Gastroesophageal sphincter (tissue), 4 donors: ENCODE measurements at regions not wholly inside any gene's neighbourhood (a gene's known extent, or its start where the extent isn't known, plus 50 kb on each side); places are given as distances from the start of the nearest gene placed in this dataset.
A peak's percentile ranks its signal among the peaks of the same experiment; 100 is the strongest.

Experiments used
- ATAC-seq: fragments of 150-250 bp; one replicate; pipeline ENCODE4 v1.9.1; 2016; ENCODE audit warnings: mild to moderate bottlenecking, moderate library complexity
- H3K27ac ChIP-seq, 4 donors: fragments of 200-600 bp; sonication (generic) in 3 of 4; 1 replicate in 3 of 4; 2 replicates in 1 of 4; pipeline ENCODE4 v1.5.1; 2016 to 2019
- H3K27me3 ChIP-seq: fragments of 200-600 bp; sonication (generic); one replicate; pipeline ENCODE4 v1.5.1; 2019
- H3K36me3 ChIP-seq, 2 donors: fragments of 200-600 bp; sonication (generic); one replicate each; pipeline ENCODE4 v1.5.1; 2019; ENCODE audit warnings: control low read depth in 1 of 2
- H3K4me1 ChIP-seq, 3 donors: fragments of 200-600 bp; sonication (generic); 1 replicate in 2 of 3; 2 replicates in 1 of 3; pipeline ENCODE4 v1.5.1; 2016 to 2019; ENCODE audit warnings: control low read depth in 2 of 3
- H3K4me3 ChIP-seq, 2 donors: fragments of 200-600 bp; sonication (generic); one replicate each; pipeline ENCODE4 v1.5.1; 2019; ENCODE audit warnings: mild to moderate bottlenecking in 1 of 2, moderate library complexity in 1 of 2
- H3K9me3 ChIP-seq, 3 donors: fragments of 200-600 bp; sonication (generic); one replicate each; pipeline ENCODE4 v1.5.1; 2017 to 2019; ENCODE audit warnings: control low read depth in 2 of 3
- EP300 ChIP-seq: sonication (generic); formaldehyde crosslinking; IDR thresholded peaks from one replicate; pipeline ENCODE4 v1.6.1; 2017; ENCODE audit warnings: antibody characterized with exemption, mild to moderate bottlenecking
- POLR2A ChIP-seq, 2 donors: fragments of 450-650 bp; IDR thresholded peaks; one replicate each; pipeline ENCODE4 v1.6.1; 2017; ENCODE audit warnings: antibody characterized with exemption in 2 of 2, mild to moderate bottlenecking in 2 of 2, moderate library complexity in 1 of 2
- POLR2AphosphoS5 ChIP-seq: sonication (generic); formaldehyde crosslinking; IDR thresholded peaks from one replicate; pipeline ENCODE4 v1.6.1; 2017; ENCODE audit warnings: antibody characterized with exemption
- WGBS, 2 donors: methylation state at CpG; one replicate each; pipeline ENCODE4 v1.1.5; 2018; ENCODE audit warnings: low coverage in 1 of 2; 5-methylcytosine and 5-hydroxymethylcytosine counted together
- TF ChIP-seq, protein P1 (sequence below), 4 experiments: fragments of 200-600 bp in 2 of 4; fragments of 450-650 bp in 2 of 4; sonication (generic) in 1 of 4; IDR thresholded peaks; one replicate each; pipeline ENCODE4 v1.5.1; 2017 to 2019; ENCODE audit warnings: antibody characterized with exemption in 4 of 4, mild to moderate bottlenecking in 2 of 4, moderate library complexity in 2 of 4

DNA sequence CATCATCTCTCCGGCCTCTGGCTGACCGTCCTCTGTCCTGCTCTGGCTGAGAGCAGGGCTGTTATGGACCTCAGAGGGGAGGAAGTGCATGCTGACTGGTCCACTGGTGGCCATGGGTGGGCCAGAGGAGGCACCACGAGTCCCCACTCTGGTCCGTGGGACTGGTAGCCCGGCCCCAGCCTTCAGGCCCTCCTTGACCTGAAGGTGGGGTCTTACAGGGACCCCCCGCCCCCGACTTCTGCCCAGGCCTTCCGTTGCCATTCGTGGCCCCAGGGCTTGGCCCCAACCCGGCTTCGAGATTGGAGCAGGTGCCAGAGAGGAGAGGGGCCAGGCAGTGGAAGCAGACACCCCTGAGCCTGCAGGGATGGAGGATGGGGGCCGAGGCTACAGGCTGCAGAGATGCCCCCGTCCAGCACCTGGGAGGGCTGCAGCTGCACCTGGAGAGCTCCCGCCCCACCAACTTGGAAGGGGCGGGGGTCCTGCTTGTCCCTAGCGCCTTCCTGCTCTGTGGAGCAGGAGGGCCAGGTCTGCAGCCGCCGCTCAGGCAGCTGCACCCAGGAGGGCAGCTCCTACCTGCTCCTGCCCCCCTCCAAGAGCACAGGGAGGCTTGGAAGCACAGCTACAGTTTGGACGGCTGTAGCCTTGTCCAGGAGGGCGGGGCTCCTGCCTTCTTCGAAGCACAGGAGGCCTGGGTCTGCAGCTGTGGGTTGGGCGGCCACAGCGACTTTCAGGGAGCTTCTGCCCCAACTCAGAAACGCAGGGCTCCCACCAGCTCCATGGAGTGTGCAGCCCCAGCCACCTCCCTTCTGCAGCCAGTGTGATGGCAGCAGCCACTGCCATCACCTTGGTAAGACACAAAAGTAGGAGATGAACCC is 142.5 kb downstream of the KLF13 start:
- 70% methylated on average over 2 of the region's 24 CpGs; no CpG with 5 or more reads in 1 of the 2 donors for WGBS, 2 donors

DNA sequence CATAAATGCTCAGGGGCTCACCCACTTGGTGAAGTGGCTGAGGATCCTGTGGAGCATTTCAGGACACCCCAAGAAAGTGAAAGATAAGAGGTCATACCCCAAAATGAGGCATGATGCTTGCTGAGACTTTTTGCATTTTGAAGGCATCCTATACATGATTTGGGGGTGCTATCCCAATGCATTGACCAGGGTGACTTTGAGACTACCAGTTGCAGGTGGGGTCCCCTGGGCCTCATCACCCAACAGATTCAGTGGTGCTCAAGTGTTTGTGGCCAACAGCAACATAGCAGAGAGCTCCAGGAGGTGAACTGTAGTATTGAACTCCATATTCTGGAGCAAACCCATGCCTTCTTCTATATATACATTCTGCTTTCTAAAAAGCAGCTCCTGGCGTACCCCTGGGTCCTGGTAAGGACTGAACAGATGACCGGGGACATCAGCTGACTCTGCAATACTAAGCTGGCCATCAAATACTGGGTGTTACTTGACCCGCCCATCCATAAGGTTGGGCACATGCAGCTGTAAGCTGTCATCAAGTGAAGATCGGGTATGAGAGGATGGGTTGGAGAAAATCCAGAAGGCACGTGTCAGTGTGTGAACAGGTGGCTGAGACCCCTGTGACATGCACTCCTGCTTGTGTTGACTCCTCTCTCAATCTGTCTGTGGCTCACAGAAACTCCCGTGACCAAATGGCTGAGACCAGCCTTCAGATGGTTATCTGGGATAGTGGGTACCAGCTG is 143.3 kb downstream of the KLF13 start:
- Histone ChIP-seq H3K4me3 (no peak overlapping the region), H3K27ac (no peak overlapping the region), H3K36me3 (no peaks in the 10 kb centered on the region), H3K9me3 (no peaks in the 10 kb centered on the region), H3K4me1 (no peaks in the 10 kb centered on the region), H3K27me3 (peaks cover 23% of the 10 kb centered on the region)
- TF ChIP-seq, protein P1, sequence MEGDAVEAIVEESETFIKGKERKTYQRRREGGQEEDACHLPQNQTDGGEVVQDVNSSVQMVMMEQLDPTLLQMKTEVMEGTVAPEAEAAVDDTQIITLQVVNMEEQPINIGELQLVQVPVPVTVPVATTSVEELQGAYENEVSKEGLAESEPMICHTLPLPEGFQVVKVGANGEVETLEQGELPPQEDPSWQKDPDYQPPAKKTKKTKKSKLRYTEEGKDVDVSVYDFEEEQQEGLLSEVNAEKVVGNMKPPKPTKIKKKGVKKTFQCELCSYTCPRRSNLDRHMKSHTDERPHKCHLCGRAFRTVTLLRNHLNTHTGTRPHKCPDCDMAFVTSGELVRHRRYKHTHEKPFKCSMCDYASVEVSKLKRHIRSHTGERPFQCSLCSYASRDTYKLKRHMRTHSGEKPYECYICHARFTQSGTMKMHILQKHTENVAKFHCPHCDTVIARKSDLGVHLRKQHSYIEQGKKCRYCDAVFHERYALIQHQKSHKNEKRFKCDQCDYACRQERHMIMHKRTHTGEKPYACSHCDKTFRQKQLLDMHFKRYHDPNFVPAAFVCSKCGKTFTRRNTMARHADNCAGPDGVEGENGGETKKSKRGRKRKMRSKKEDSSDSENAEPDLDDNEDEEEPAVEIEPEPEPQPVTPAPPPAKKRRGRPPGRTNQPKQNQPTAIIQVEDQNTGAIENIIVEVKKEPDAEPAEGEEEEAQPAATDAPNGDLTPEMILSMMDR (IDR thresholded peaks at IDR 0.05) = no peak
- TF ChIP-seq EP300 (no peak), POLR2A (IDR thresholded peaks at IDR 0.05) (no peak), POLR2AphosphoS5 (no peak)
- ATAC-seq = no peak
- WGBS, 2 donors = 82 to 93% methylated on average over 3 to 5 of the region's 6 CpGs

More for the DNA sequence above, 142.5 kb downstream of the KLF13 start:
- H3K27me3 ChIP-seq = peaks cover 23% of the 10 kb centered on the region
- no peak overlapping the region for H3K4me3 ChIP-seq
- H3K9me3 ChIP-seq = no peaks in the 10 kb centered on the region
- no peak for ATAC-seq
- TF ChIP-seq POLR2A (IDR thresholded peaks at IDR 0.05) (no peak), EP300 (no peak), POLR2AphosphoS5 (no peak)
- TF ChIP-seq, protein P1 (IDR thresholded peaks at IDR 0.05) = no peak
- no peaks in the 10 kb centered on the region for H3K36me3 ChIP-seq
- no peaks in the 10 kb centered on the region for H3K4me1 ChIP-seq
- no peak overlapping the region for H3K27ac ChIP-seq

DNA sequence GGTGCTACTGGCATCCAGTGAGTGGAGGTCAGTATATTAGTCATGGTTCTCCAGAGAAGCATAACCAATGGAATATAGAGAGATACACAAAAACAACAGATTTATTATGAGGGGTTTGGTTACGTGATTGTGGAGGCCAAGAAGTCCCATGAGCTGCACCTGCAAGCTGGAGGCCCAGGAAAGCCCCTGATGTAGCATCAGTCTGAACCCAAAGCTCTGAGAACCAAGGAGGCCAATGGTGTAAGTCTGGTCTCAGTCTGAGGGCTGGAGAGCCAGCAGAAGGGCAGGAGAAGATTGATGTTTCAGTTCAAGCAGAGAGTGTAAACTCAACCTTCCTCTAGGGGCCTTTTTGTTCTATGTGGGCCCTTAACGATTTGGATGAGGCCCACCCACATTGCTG is 144.1 kb downstream of the KLF13 start:
- H3K4me3 ChIP-seq = no peak overlapping the region
- H3K27ac ChIP-seq = no peak overlapping the region
- no peaks in the 10 kb centered on the region for H3K36me3 ChIP-seq
- H3K9me3 ChIP-seq = no peaks in the 10 kb centered on the region
- no peaks in the 10 kb centered on the region for H3K4me1 ChIP-seq
- ATAC-seq = no peak
- TF ChIP-seq, protein P1 (IDR thresholded peaks at IDR 0.05) = no peak
- TF ChIP-seq EP300 (no peak), POLR2A (IDR thresholded peaks at IDR 0.05) (no peak), POLR2AphosphoS5 (no peak)
- 40 to 75% methylated on average over 1 to 2 of the region's 2 CpGs for WGBS, 2 donors
- H3K27me3 ChIP-seq = peaks cover 18% of the 10 kb centered on the region

- TF ChIP-seq, protein P1 (IDR thresholded peaks at IDR 0.05) = no peak
- TF ChIP-seq POLR2A (IDR thresholded peaks at IDR 0.05) (no peak), POLR2AphosphoS5 (no peak), EP300 (no peak)
- H3K27ac ChIP-seq = peak overlapping the region in 1 of 4 donors; percentile 17
- WGBS, 2 donors = 13 to 53% methylated on average over 2 to 7 of the region's 7 CpGs
Observed at GRCh38 chr15:31471731-31472430, 145.2 kb downstream of the KLF13 start.

More at GRCh38 chr15:31471731-31472430, 145.2 kb downstream of the KLF13 start:
- H3K4me1 ChIP-seq = no peaks in the 10 kb centered on the region
- H3K4me3 ChIP-seq = no peak overlapping the region
- H3K9me3 ChIP-seq = no peaks in the 10 kb centered on the region
- peak; percentile 77 for ATAC-seq
- no peaks in the 10 kb centered on the region for H3K36me3 ChIP-seq
- peaks cover 18% of the 10 kb centered on the region for H3K27me3 ChIP-seq
